Stimulated activated CD4-positive, alpha-beta T cell treated with anti-CD3 and anti-CD28 coated beads, Interleukin-1b, Interleukin-23, amount 100 ng/mL, for 4 hours (primary cell): ENCODE measurements at regions not wholly inside any gene's neighbourhood (a gene's known extent, or its start where the extent isn't known, plus 50 kb on each side); places are given as distances from the start of the nearest gene placed in this dataset.

Experiments used
- DNase-seq, 2 donors: peaks; one replicate each; pipeline ENCODE4 v3.0.0-alpha.2; 2020; ENCODE audit warnings: low read depth in 2 of 2

DNA sequence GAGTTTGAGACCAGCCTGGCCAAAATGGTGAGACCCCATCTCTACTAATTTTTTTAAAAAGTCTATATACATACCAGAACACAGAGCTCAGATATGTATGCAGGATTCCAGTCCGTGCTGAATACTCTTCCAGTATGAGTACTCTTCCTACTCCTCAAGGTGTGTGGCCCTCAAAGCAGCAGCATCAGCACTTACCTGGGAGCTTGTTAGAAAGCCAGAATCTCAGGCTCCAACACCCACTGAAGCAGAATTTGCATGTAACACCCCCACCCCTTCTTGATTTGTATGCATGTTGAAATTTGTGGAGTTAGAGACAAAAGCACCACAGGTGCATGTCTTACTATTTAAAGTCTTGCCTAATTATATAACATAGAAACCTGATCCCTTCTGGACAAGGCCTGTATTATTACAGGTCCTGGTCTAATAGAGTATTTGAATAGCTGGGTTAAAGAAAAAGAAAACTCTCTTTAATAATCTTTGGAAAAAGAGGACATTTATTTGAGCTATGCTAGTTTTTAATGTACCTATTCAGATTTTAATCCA, 50.3 kb upstream of the NFE2L2 start:
- no peak for DNase-seq

DNA sequence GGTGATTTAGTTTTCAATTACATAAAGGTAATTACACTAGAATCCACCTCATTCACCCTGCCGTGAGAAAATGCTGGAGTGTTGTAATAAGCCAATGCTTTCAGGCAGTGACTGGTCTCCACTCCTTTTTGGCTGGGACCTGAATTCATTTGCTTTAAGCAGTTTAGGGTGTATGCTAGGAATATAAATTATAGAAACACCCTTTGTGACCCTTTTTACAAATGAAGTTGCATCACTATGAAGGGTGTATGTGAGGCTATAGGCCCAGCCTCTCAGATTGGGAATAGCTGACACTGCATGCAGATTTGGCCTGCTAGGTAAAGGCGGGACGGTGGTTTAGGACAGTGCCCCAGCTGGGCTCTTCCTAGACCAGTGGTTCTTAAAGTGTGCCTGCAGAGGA, 50.8 kb upstream of the NFE2L2 start:
- no peak for DNase-seq

DNA sequence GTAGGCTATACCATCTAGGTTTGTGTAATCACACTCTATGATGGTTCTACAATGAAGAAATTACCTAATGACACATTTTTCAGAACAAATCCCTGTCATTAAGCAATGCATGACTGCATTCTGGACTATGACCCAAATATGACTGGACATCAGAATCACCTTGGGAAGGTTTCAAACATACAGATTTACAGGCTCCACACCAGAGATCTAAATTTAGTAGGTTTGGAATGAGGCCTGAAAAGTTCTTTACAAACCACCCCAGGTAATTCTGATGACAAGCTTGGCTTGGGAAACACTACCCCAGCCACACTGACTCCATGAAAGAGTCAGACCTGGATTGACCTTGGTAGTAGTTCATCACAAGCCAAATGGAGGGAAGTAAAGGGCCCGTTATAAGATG, 52.2 kb upstream of the NFE2L2 start:
- no peak for DNase-seq

DNA sequence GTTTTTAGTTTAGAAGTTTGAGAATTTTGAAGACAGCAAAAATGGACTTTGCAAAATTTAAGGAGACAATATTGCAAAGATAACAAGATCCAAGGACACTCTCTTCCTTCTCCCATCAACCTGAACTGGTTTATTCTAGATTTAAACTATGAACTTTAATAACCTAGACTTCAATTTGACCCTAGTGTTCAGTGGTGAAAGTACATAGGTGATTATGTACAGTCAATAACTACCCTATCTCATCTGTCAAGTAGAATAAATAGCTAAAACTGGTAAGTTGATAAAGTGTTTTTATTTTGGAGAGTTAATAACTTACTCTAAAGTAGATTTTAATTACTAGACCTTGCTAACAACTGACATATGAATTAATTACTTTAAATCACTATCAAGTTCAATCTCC, 52.9 kb upstream of the NFE2L2 start:
- DNase-seq: no peak

DNA sequence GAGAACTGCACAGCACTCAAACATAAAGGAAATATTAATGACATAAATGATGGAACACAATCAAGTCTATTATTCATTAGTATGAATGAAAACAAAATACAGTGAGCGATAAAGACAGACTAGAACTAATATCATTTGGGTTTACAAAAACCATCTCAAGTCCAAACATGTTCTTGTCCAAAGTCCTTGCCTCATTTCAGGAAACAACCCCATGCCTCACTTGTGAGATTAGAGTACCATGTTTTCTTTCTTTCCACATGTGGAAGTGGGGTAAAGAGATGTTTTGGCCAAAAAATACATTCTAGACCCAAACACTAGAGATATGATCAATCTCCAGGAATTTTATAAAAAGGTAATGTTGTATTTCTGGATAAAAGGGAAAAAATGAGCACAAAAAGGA, 53.3 kb upstream of the NFE2L2 start:
- no peak for DNase-seq

DNA sequence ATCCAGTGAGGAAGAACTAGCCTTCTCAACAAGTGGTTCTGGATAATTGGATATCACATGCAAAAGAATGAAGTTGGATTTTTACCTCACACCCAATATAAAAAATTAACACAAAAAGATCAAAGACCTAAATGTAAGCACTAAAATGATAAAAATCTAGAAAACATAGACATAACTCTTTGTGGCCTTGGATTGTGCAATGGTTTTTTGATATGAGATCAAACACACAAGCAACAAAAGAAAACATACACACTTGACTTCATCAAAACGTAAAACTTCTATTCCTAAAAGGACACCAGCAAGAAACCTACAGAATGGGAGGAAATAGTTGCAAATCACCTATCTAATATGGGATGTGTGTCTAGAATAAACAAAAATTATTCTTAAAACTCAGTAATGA, 54.1 kb upstream of the NFE2L2 start:
- DNase-seq: no peak

DNA sequence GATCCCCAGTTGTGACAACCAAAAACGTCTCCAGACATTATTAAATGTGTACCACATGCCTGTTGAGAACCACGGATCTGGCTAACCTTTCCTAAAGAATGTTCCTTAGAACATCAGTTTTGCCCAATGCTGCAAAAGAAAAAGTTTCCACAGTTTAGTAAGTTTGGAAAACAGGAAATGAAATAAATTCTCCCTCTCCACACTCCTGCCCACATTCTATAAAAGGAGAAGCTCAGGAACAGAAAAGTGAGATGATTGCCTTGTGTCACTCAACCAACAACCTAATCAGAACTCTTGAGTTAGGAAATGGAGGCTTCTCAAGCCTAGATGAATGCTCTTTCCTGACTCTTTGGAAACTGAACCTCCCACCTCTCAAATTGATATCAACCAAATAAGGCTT, 56.1 kb upstream of the NFE2L2 start:
- DNase-seq: no peak

DNA sequence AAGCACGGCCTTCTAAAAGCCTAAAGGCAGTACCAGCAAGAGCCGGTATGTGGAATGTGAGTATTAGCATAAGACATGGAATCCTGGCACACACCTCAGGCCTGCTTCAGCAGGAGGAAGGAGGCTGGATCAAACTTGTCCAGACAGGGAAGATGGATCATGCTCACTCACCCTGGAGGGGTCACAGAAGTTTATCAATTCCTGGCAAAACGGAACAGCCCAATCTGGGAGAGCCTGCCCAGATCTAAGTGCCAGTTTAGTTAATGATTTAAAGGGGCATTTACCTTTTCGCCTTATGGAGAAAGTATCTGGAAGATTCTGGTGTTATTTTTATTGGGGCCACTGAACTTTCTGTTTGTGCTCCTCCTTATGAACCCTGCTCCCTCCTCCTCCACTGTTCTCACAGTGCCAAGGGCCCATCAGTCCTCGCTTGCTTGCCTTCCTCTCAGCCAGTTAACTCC, 58.3 kb upstream of the NFE2L2 start:
- DNase-seq: no peak

DNA sequence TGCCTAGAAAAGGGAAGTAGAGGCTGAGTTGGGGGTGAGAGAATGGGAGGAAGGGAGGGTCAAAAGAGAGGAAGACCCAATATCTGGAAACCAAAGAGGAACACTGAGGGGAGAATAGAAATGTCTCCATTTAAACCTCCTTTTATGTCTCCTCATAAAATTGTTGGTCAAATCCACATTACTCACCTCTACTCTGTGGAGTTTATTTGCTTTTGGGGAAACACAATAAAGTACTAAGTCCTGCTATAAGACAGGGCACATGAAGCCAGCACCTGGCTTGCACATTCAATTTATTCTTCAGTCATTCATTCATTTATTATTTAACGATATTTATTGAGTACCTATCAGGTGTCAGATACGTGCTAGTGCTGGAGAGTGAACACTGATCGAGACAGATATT, 60.3 kb upstream of the NFE2L2 start:
- no peak for DNase-seq

DNA sequence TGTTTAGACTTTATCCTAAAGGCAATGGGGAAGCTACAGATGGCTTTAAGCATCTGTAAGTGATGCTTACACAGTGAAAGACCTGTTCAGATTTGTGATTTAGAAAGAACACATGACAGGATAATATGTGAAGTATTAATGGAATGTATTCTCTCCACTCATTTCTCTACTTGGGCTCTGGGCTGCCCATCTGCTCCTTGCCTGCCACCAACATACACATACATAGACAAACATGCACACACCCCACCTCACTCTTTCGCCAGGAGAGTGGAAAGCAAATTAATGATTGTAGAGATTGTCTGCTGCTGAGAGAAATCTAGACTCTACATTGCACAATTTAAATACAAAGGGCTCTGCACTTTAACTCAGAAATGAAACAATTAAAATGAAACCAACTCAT, 61.0 kb upstream of the NFE2L2 start:
- DNase-seq: no peak

DNA sequence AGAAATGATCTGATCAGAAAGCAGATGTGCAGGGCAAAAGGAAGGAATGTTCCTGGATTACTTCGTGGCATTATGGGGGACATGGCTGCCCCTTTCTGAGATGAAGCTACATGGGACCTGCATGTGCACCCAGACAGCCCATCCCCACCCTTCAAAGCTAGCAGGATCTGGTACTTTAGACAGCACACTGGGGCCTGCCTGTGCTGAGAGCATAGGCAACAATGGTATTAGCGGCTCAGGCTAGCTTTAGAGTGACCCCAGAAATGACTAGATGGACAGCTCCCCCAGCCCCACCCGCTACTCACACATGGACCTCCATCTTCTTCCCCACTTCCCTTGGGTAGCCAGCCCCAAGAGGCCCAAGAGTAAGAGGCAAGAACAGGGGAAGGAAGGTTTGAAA, 61.5 kb upstream of the NFE2L2 start:
- DNase-seq: no peak

DNA sequence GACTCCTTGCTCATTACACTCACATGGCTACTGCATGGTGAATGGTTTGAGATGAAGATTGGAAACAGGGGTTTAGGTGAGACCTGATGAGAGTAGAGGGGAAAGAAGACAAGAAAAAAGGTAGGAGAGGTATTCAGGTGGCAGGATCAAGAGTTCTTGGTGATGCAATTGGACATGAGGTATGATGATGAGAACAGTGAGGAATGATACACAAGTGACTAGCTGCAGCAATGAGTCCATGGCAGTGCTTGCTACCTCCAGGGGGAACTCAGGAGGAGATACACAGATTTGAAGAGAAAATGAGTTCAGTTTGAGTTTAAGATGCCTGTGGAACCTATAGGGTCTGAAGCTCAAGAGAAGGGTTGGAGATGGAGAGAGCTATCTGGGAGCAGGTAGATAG, 62.1 kb upstream of the NFE2L2 start:
- no peak for DNase-seq

DNA sequence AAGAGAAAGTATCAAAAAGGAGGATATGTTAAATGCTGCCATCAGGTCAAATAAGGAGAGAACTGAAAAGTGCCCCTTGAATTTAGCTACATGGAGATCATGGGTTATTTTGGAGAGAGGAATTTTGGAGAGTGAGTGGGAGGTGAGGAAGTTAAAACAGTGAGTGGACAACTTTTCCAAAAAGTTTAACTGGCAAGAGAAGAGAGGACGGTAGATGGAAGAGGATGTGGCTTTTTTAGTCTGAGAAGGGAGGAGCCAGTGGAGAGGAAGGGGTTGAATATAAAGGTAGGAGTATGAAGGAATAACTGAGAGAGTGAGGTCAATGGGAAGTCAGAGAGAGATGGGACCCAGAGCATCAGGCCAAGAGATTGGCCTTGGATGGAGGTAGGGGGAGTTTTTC, 62.5 kb upstream of the NFE2L2 start:
- DNase-seq: no peak

DNA sequence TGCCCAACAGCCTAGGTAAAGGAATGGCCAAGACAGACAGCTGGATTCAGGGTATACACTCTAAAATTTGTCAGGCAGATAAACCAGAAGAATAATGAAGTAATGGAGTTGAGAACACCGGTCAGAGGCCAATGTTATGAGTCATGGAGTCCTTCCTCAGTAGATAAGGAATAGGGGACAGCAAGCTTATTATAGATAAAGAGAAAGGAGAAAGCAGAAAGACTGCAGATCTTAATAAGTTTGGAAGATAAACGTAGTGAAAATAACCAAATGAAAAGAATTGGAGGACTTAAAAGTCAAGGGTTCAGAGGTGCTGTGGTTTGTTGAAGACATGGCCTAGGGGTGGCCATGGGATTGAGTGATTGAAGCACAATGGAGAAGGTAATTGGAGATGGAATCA, 63.5 kb upstream of the NFE2L2 start:
- DNase-seq: no peak

DNA sequence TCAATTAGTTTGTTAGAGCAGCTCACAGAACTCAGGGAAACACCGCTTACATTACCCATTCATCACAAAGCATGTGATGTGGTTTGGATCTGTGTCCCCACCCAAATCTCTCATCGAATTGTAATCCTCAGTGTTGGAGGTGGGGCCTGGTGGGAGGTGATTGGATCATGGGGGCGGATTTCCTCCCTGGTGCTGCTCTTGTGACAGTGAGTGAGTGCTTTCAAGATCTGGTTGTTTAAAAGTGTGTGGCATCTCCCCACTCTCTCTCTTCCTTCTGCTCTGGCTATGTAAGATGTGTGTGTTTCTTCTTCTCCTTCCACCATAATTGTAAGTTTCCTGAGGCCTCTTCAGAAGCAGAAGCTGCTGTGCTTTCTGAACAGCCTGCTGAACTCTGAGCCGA, 63.5 kb upstream of the AGPS start:
- no peak for DNase-seq

DNA sequence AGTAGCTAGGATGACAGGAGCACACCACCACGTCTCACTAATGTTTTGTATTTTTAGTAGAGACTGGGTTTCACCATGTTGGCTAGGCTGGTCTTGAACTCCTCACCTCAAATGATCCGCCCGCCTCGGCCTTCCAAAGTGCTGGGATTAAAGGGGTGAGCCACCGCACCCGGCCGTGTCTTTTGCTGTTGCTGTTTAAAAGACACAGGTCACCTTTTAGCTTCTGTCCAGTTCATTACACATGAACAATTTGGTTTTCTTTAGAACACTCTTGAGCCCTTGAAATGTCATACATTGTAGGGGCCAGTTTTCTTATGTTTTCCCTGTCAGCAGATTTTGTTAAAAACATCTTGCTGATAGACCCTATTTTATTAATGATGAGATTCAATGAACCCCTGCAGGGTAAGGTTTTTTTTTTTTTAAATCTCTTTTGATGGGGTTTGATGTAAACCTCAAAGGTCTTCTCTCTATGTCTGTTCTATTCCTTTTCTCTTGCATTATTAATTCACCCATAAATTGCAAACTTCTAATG, 61.0 kb upstream of the AGPS start:
- DNase-seq: no peak

DNA sequence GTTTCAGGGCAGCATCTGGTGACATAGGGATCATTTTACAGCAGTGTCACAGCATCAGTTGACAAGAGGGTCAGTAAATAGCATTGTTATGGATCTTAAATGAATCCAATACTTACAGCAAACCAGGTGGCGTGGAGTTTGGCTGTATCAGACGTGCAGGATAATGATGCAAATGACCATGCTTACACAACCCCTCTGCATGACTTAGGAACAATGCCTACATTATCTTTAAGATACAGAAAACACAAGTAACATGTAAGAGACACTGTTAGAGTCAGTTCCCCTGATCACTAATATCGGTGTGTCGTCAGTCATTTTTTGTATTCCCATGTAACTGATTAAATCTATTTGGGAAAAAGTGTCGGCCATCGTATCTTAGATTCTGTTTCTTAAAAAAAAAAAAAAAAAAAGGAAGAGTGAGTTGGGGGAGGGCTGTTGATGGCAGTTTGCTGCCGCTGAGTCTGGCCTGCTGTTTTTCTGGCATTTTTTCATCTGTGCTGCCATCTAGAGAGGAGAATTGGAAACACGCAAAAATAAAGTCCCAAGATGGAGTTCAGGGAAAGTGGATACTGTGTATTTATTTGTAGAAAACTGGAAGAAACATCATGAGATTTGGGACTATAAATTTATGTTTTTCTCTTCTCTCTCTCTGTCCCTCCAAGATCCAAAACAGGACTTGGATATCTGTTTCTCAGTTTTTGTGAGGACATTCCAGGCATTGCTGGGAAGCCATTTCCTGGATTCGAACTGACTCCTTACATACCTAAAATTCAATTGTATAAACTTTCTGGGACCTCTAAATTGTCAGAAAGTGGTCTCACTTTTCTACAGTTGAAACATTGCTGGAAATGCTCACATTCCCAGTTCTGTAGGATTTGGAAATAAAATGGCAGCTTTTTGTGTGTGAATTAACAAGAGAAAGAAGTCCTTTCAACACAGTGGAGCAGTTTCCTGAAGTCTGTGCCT, 60.3 kb upstream of the AGPS start:
- DNase-seq: peak in 1 of 2 donors; percentile 40

DNA sequence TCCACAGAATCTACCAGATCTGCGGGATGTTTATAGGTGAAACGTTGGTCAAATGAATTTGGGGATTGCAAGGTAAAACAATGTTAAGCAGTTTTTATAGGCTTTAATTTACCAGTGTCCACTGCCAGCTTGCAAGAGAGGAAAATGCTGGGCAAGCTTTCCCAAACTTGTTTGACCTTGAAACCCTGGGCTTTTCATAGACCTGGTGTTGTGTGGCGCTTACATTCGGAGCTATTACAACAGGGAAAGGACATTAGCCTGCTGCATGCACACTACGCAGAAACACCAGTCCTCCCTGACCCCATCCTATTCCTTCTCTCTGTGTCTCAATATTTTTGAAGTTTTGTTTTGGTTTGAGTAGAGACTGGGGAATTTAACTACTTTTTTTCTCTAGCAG, 59.6 kb upstream of the AGPS start:
- DNase-seq: no peak

DNA sequence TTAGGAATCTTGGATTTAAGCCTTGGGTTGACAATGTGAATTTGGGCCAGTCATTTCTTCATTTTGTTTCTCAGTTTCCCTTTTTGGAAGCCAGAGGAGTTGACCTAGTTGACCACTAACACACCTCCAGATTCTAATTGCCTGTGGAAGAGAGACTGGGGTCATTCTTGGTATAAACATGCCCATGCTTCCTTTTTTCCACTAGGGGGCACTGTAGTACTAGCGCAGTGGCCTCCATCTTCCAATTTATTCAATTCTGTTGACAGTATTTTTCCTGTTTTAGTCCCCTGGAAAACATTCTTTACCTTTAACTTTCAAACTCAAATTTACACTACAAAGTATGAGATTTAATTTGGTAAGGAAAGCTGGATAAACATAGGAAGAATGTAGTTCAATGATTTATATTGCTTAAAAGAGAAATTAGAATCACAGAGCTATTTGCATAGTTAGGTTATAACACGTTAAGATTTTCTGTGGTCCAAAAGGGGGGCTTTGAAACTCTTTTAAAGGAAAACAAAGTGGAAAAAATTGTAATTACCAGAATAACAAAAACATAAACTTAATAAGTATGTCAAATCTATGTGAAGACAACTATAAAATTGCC, 57.5 kb upstream of the AGPS start:
- peak in 1 of 2 donors; percentile 16 for DNase-seq

DNA sequence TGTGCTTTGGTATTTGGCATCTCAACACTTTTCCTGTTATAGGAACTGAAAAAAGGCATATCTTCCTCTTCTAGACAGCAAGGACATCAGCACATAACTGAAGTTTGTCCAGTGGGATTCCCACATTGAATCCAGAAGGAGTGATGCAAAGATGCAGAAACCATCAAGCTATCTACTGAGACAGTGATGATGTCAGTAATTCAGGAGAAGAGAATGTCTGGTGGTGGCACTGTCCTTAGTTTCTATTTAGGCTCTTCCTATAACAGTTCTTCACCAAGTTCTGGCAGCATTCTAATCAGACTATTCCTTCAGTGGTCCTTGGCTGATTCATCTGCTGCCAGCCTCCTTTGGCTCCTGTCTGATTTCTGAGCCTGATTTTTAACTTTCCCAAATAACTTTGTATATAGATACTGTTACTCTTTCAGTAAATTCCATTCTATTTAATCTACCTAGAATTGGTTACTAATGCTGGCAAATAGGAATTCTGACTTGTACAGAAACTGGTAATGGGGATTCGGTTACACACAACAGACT, 56.6 kb upstream of the AGPS start:
- DNase-seq: no peak

DNA sequence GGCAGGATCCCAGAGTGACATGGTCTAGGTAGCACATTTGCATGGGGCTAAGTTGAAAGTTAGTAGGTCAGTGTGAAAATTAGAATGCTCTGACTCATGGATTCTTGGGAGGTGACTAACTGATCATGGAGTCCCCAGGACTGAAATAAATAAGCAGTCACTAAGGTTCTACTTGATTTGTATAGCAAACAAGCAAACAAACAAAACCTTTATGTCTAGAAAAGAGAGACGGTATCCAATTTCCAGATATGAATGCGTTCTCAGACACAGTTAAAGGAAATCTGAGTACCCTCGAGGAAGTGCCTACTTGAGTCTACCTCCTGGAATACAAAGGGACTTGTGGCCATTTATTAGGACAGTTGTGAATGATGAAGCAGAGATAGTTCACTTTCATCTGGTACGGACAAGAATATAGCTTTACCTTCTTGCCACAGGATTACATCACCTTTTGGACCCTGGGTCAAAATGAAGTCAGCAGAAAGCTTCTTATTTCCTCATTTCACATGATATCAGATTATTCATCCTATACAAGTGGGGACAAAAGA, 54.3 kb upstream of the AGPS start:
- DNase-seq: no peak

DNA sequence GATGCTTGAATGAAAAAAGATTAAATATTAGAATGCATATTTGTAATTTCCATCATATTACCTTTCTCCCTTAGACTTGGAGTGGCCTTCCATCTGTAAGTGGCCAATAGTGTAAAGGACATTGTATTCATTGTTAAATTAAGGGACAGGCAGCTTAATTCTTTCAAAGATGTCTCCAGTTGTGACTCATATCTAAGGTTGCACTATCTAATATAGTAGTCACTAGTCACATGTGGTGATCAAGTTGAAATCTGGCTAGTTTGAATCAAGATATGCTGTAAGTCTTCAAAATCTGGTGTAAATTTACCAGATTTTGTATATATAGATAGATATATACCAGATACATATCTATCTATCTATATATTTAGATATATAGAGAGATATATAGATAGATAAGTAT, 52.4 kb upstream of the AGPS start:
- DNase-seq: no peak
